ENCODE measurements at regions not wholly inside any gene's neighbourhood (a gene's known extent, or its start where the extent isn't known, plus 50 kb on each side); places are given as distances from the start of the nearest gene placed in this dataset.

GRCh38 chr6:98469141-98469540 lies 365.2 kb upstream of the POU3F2 start:
- TF ChIP-seq CTCF (IDR thresholded peaks at IDR 0.05) (no peak), EZH2 (IDR thresholded peaks at IDR 0.05) (no peak), EZH2phosphoT487 (IDR thresholded peaks at IDR 0.05) (no peak)

Data from neural progenitor cell (in vitro differentiated cells).